Cardiac fibroblast (primary cell): ENCODE measurements at regions not wholly inside any gene's neighbourhood (a gene's known extent, or its start where the extent isn't known, plus 50 kb on each side); places are given as distances from the start of the nearest gene placed in this dataset.

Experiments used
- DNase-seq, 2 donors: peaks; one replicate each; pipeline versions ENCODE4 v3.0.0 to v3.0.0-alpha.2; 2010; ENCODE audit warnings: low read depth in 2 of 2
- H3K4me3 ChIP-seq, 2 donors: replicated peaks in 1 of 2; 1 replicate in 1 of 2; 2 replicates in 1 of 2; pipeline ENCODE4 v1.5.1; 2011; ENCODE audit warnings: low read depth in 2 of 2, low read length in 2 of 2, mild to moderate bottlenecking in 2 of 2, moderate library complexity in 1 of 2
- CTCF ChIP-seq: IDR thresholded peaks from one replicate; pipeline ENCODE4 v1.5.1; 2011; ENCODE audit warnings: low read depth, mild to moderate bottlenecking, low read length, inconsistent platforms

GRCh38 chr17:65477600-65477999 lies 83.8 kb downstream of the AXIN2 start:
- H3K4me3 ChIP-seq: no peak overlapping the region
- no peak for DNase-seq
- no peak for TF ChIP-seq CTCF

- no peak for TF ChIP-seq CTCF
- no peak overlapping the region for H3K4me3 ChIP-seq
- DNase-seq: no peak
Measured at GRCh38 chr17:65474660-65475059, 86.8 kb downstream of the AXIN2 start.

GRCh38 chr17:65473985-65474384 lies 87.5 kb downstream of the AXIN2 start:
- DNase-seq: no peak
- no peak for TF ChIP-seq CTCF
- H3K4me3 ChIP-seq: no peak overlapping the region

- H3K4me3 ChIP-seq: no peak overlapping the region
- no peak for DNase-seq
- no peak for TF ChIP-seq CTCF
Measured at GRCh38 chr17:65473363-65473762, 88.1 kb downstream of the AXIN2 start.

- peak; percentile 76 to 92 for DNase-seq
- H3K4me3 ChIP-seq: no peak overlapping the region
- TF ChIP-seq CTCF: no peak
Measured at GRCh38 chr17:65472666-65473309, 88.7 kb downstream of the AXIN2 start.

GRCh38 chr17:65470783-65471182 lies 90.7 kb downstream of the AXIN2 start:
- no peak for TF ChIP-seq CTCF
- H3K4me3 ChIP-seq: no peak overlapping the region
- no peak for DNase-seq

GRCh38 chr17:65468321-65468720 lies 93.1 kb downstream of the AXIN2 start:
- no peak overlapping the region for H3K4me3 ChIP-seq
- no peak for TF ChIP-seq CTCF
- DNase-seq: no peak
